HL-60/S4 treated with phorbol 12-myristate 13-acetate at 8.2 ng/mL for 4 days and 3 days (cell line): ENCODE measurements at regions not wholly inside any gene's neighbourhood (a gene's known extent, or its start where the extent isn't known, plus 50 kb on each side); places are given as distances from the start of the nearest gene placed in this dataset.
"Not testable (repeated sequence)": the region's sequence is repeated elsewhere in the genome, so short reads cannot be mapped to it uniquely, and the experiment has no call there.

ENCODE experiments used
- in situ Hi-C: fragments of 300-500 bp; cut with MboI; formaldehyde crosslinking; loops from 2 replicates; pipeline ENCODE4 v1.15.0; 2022; ENCODE audit warnings: low sequenced_read_pairs

DNA sequence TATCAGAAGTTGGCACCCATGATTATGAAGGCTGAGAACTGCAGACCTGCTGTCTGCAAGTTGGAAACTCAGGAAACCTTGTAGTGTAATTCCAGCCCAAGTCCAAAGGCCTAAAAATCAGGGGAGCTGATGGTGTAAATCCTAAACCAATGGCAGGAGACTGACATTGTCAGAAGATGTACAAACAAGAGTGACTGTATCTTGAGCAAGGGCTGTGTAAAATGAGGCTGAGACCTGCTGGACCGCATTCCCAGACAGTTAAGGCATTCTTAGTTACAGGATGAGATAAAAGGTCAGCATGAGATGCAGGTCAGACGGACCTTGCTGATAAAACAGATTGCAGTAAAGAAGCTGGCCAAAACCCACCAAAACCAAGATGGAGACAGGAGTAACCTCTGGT is 147.7 kb downstream of the COG6 start:
- in situ Hi-C loops: no loop called here

DNA sequence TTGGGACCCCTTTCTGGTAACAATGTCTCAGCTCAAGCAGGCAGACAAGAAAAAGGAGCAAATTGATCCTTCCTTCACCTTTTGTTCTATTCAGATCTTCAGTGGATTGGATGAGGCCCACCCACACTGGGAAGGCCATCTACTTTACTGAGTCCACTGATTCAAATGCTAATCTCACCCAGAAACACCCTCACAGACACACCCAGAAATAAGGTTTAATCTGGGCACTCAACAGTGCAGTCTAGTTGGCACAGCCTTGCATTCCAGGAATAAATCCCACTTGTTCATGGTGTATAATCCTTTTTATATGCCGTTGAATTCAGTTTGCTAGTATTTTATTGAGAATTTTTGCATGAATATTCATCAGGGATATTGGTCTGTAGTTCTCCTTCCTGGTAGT is 148.4 kb downstream of the COG6 start:
- in situ Hi-C loops: no loop called here

DNA sequence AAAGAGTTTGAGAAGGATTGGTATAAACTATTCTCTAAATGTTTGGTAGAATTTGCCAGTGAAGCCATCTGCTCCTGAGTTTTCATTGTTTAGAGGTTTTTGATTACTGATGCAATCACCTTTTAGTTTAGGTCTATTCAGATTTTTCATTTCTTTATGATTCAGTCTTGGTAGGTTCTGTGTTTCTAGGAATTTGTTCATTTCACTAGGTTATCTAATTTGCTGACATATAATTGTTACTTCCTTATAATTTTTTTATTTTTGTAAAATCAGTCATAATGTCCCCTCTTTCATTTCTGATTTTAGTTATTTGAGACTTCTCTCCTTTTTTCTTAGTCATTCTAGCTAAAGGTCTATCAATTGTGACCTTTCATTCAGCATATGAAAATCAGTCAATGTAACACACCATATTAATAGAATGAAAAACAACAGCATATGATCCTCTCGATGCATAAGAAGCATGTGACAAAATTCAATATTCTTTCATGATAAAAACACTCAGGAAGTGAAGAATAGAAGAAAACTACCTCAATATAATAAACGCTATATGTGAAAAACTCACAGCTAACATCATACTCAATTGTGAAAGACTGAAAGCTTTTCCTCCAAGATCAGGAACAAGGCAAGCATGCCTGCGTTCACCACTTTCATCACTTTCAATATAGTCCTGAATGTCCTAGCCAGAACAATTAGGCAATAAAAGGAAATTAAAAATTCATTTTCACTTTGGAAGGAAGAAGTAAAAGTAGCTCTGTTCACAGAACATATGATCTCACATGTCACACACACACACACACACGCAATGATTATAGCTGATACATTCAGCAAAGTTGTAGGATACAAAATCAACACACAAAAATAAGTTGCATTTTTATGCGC is 149.1 kb downstream of the COG6 start:
- in situ Hi-C loops: no loop called here

DNA sequence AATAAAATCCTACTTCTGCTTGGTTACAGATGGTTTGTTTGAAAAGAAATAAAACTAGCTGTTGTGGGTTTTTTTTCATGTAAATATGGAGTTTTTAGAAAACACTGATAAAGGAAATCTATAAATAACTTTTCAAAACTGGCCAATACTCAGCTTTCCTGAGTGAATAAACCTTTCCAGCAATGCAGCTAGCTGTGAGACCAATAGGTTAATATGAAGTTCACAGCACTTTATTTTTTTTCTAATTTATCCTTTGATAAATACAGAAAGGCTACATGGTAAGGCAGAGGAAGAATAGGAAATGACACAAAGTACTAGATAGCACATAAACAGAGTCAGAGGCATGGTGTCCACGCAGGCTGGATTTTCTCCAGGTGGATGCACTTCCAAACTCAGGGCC is 154.0 kb downstream of the COG6 start:
- in situ Hi-C loops: no loop called here

DNA sequence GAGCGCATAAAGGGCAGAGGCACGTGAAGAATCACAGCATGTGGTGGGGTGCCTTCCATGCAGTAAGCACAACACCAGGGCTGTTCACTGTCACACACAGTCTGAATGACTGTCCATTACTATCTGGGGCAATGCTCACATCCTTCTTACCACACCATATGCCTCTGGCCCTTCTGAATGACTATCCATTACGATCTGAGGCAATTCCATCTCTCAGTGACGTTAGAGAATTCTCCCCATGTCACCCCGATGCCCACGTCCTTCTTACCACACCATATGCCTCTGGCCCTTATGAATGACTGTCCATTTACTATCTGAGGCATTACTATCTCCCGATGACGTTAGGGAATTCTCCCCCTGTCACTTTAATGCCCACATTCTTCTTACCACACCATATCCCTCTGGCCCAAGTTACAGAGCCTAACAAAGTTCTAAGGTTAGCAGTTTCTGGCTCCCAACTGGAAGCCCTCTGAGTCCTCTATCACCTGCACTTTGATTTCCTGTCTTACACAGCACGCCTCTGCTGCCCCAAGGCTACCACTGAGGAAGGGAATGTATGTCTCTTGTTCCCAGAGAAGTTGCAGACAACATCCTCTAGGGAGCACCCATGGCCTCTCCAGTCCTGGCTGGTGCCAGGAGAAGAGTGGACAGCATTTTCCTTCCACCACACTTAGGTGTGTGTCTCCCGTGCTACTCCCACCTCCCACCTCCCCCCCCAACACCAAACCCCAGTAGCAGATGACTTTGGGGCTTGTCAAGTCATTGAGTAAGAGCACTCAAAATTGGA is 154.8 kb downstream of the COG6 start:
- in situ Hi-C loops: no loop called here

DNA sequence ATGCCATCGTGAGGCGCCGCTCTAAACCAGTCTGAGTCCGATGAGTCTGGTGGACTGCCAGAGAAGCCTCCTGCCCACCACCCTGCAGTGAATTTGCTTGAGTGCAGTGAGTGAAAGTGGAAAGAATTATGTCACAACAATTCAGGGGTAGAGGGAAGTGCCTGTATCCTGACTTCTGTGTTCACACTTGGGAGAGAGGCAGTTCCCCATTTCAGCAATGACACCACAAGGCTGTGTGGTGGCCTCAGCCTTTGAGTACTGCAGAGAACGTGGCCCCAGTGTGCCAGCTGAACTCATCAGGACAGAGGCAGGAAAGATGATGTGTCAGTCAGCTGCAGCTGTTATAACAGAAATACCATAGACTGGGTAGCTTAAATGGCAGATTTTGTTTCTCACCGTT is 155.6 kb downstream of the COG6 start:
- in situ Hi-C loops: no loop called here

DNA sequence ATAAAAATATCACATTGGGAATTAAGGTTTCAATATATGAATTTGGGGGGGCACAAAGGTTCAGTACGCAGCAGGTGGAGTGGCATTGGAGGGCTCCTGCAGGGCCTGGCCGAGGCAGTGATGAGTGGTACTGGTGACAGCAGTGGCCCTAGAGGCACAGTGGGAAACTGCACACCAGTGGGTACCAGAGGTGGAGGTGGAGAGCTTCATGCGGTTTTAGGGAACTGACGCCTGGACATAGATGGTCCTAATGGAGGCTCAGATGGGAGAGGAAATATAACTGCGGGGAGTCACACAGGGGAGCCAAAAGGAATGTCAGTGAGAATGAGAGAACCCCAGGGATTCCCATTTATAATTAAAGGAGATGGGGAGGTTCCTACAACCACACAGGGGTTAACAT is 156.2 kb downstream of the COG6 start:
- in situ Hi-C loops: no loop called here

DNA sequence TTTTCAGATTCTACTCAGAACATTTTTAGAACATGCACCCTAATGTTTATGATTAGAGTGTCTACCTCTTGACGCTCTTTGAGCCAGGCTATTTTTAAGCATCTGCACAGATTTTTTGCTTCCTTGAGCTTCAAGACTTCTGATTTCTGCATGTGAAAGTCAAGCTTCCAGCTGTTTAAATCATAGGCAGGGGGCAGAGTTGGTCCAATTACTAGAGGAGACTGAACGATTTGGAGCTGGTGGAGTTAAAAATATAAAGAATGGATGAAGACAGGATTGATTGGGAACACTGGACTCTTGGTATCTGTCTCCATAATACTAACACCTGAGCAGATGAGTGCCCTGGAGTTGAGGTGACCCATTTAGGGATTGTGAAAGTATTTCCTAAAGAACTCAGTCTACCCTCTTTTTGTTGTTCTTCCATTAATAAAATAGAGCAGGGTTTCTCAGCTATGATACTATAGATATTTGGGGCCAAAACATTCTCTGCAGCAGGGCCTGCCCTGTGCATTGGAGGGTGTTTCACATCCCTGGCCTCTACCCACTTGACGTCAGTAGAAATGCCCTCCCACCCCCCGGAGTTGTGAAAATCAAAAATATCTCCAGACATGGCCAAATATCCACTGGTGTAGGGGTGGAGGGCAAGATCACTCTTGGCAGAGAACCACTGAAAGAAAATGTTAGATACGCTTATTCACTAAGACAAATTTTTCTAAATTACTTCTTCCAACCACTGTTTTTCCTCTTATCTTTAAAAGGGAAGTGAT is 160.1 kb downstream of the COG6 start:
- in situ Hi-C loops: no loop called here

DNA sequence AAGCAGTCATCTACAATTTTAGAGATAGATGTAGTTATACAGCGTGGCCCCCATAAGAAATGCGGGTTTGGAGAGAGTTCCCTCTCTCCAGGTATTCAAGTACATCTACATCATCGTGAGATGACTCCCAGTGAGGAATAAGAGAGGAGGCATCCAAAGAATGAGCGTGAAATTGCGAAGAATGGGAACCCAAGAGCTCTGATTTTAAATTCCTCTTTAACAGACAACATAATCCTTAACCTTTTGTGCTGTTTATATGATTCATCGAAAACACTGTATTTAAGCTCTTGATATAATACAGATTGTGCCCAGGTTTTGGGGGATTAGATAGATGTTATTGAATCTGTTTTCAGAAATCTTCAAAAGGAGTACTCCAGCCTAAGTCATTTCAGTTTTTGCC is 161.5 kb downstream of the COG6 start:
- in situ Hi-C loops: no loop called here

DNA sequence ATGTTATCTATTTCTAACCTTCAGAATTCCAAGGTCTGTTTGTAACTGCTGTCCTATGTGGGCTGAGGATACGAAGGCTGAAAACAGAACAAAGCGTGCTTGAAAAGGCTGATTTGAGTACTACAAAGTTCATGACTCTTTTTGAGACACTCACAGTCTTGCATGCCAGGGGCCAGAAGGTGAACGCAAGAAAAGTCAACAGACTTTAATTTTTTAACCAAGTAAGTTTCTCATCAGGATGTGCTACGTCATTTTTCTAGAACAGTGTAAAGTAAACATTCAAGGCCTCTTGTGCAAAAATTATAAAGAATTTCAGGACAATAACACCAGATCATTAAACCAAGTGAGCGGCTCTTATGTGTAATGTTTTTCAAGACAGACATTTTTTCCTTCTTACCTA is 163.5 kb downstream of the COG6 start:
- in situ Hi-C loops: no loop called here

DNA sequence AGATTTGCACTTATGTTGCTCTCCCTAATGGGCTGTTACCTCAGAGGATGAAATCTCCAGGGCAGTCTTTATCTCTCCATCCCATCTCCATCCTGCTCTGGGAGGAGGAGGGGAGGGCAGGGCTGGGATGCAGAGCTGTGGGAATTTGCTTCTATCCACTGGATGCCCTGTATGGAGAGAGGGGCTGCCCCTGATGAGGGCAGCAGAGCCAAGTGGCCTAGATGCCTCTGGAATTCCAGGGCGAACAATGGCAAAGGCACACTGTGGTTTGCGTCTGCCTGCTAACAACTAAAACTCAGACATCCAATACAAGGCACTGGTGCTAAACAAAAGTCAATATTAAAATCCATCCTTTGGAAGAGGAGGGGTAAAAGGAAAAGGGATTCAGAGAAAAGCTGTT is 165.1 kb downstream of the COG6 start:
- in situ Hi-C loops: no loop called here

DNA sequence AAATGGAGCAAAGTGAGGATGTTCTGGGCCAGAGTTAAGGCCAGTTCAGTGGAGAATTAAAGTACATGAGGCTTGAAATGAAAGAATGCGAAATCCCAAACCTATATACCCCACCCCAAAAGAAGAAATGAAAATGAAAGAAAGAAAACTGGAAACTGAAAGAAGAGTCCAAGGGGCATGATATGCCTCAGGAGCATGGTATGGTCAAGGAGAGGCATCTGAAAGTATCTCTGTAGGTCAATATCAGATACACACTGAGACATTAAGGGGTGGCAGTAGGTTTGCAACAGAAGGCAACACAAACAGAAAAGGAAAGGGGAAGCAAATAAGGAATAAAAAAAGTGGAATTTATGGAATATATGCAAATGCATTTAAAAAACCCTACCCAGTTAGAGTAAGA is 166.5 kb downstream of the COG6 start:
- in situ Hi-C loops: no loop called here

DNA sequence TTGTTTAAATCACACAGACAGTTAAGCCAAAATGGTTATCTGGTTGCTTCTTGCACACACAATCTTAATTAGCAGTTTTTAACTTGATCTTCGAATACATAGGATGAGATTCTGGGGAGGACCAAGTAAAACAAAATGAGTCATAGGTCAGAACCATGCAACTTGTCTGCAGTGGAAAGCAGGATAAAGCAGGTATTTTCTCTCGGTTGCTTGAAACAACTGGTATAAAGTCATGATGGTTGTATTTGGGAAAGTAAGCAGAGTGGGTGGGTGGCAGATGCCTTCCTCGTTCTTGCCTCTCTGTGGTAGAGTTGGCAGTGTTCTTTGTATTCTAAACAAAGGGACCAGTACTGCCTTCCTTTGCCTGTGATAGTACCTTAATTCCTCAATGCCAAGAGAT is 167.0 kb downstream of the COG6 start:
- in situ Hi-C loops: no loop called here

DNA sequence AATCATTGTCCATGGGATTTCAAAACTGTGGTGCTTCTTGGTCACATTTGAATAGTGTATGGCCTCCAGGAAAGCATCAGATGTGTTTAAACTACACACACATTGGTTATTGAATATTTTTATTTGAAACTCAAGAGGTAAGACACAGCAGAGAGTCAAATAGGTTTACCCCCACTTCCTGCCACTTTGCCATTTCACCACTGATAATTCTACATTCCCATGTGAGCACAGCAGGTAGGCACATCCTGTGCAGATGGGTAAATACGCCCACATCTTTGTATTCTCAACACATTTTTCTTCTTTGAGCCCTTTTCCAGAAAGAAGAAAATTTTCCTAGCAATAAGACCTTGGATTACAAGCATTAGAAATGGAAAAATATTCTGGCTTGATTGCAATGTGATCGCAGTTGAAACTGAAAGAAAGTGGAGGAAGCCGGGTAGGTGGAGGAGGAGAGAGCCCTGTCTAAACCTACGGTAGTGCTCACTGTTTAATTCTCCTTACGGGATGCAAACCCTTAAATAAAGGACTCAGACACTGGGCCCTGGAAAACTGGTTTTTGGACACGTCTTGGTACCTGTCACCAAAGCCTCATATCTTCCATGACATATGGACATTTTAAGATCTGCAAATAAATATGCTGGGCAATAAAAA is 167.7 kb downstream of the COG6 start:
- in situ Hi-C loops: no loop called here

DNA sequence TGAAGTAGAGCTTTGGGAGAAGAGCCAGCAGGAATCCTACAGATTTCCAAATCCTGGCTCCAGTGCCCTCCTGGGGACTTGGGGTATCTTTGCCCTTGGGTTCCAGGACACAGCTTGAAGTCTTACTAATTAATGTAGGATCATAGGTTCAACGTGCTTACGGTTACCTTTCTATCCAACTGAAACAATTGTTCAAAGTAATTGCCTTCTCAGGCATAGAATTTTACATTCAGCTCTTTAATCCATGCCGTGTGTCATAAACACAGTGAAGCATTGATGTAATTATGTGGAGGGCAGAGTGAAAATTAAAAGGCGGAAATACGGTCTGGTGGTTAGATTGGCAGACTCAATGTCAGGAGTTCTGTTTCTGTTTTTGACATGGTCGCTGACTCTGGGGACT is 170.4 kb downstream of the COG6 start:
- in situ Hi-C loops: no loop called here

DNA sequence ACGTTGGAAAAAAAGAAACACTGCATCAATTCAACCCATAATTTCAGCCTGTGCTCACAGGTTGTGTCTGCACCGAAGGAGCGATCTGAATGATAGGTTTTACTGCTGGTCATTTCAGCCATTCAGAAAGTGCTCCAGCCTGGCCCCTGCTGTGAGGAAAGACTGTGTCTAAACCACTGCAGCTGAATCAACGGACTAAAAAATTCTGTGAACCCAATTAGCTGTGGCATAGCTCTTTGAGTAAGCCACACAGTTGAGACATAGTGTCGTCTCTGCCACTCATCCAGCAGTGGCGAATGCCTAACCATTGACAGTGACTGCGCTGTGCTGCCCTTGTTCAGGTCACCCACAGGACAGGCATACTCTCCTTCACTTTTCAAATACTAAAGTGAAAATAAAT is 179.8 kb downstream of the COG6 start:
- in situ Hi-C loops: no loop called here

DNA sequence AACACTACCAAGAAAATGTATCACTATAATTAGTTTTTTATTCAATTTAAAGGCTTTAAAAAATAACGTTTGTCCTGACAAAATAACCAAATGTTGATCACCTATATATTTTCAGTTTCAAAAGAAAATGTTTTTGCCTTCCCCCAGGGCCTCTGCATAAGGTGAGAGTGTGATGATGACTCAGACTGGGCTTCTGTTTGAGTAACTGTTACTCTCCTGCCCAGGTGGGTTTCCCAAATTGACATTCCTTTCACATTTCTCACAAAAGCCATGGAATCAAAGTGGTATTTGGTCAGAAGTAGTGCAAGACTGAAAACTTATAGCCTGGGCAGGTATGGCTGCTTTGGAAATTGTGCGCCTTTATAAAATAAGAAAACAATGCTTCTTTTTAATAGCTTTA is 180.6 kb downstream of the COG6 start:
- in situ Hi-C loops: no loop called here

DNA sequence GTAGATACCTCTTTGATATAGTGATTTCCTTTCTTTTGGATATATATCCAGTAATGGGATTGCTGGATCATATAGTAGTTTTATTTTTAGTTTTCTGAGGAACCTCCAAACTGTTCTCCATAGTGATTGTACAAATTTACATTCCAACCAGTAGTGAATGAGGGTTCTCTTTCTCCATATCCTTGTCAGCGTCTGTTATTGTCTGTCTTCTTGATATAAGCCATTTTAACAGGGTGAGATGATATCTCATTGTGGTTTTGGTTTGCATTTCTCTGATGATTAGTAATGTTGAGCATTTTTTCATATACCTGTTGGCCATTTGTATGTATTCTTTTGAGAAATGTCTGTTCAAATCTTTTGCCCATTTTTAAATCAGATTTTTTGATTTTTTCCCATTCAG is 182.4 kb downstream of the COG6 start:
- in situ Hi-C loops: not testable (repeated sequence)

DNA sequence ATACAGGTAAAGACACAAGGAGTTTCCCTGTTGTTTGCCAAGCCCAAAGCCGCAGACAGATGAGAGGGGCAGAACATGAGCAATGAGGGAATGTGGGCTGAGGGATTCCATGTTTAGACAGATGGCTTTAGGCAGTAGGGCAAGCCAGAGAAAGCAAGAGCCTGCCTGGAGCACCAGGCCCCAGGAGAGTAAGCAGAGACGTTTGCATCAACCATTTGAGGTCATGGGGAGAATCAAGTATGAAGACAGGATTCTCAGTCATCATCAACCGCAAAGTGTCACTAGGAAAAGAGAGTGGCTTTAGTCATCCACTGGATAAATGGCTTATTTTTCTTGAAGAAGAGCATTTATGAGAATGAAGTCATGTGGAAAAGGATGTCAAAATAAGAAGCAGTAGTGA is 184.7 kb downstream of the COG6 start:
- in situ Hi-C loops: no loop called here

DNA sequence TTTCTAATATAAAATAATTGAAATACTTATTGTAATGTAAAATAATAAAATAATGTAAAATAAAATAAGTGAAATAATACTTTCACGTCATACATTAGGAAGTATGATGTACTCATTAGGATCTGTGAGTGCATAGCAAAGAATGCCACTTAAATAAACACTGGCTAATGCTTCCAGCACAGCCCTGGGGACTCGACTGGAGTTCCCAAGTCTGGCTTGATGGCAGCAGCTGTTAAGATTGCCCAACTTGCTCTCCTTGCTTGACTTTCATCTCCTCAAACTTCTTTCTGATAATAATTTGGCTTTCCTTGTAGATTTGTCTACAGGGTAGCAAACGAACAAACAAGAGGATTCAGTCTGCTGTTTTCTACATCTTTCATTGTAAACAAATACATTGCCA is 191.9 kb downstream of the COG6 start:
- in situ Hi-C loops: no loop called here

DNA sequence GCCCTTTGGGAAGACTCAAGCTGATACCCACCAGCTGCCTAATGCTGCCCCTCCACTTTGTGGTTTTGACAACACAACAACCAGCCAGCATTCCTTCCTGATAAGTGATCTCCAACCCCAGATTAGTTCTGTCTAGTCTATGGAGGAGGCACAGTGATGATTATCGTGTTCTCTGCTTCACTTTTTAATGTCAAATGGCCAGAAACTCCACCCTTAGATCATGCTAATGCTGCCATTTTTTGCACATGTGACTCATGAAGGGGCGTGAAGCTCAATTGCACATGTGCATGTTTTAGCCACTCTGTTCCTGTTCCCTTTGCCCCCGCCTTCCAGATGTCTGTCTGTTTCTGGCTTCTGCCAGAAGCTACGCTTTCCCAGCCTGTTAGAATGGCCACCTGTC is 199.8 kb downstream of the COG6 start:
- in situ Hi-C loops: no loop called here
